GM12878 (cell line): ENCODE measurements at regions not wholly inside any gene's neighbourhood (a gene's known extent, or its start where the extent isn't known, plus 50 kb on each side); places are given as distances from the start of the nearest gene placed in this dataset.
"Not testable (repeated sequence)": the region's sequence is repeated elsewhere in the genome, so short reads cannot be mapped to it uniquely, and the experiment has no call there.

ENCODE experiments used
- ATAC-seq: fragments of 200-7000 bp; cut with Tn5 transposase; 3 replicates; pipeline ENCODE4 v1.9.1; 2020; ENCODE audit warnings: mild to moderate bottlenecking, moderate library complexity
- BruUV-seq: library from RNA; stranded (reverse); fragments of 400-500 nt; replicated peaks from 2 replicates; lab custom pipeline; 2021; lab: Mats Ljungman, UMichigan
- CTCF ChIA-PET: fragments of 300-600 bp; sonication (Branson Sonifier 250); formaldehyde crosslinking; extraction: SDS; loops from one replicate; lab custom pipeline; 2021; ENCODE audit warnings: inconsistent platforms; lab: Yijun Ruan, JAX
- POLR2A ChIA-PET: fragments of 350-600 bp; formaldehyde crosslinking; extraction: SDS; loops from one replicate; lab custom pipeline; 2021; ENCODE audit warnings: inconsistent platforms; lab: Charles Lee
- RAD21 ChIA-PET: fragments of 300-600 bp; sonication (Branson Sonifier 250); formaldehyde crosslinking; loops from one replicate; lab custom pipeline; 2023; ENCODE audit warnings: antibody characterized with exemption; ENCODE audit not compliant: unreplicated experiment; lab: Charles Lee
- SMC1A ChIA-PET: fragments of 300-600 bp; sonication (Branson Sonifier 250); formaldehyde crosslinking; loops from one replicate; lab custom pipeline; 2023; ENCODE audit not compliant: unreplicated experiment, uncharacterized antibody; lab: Charles Lee
- DNase-seq: peaks from one replicate; pipeline ENCODE4 v3.0.0-alpha.2; 2011; ENCODE audit warnings: low read depth, low spot score
- FAIRE-seq: peaks from 3 replicates; lab custom pipeline; 2011; peaks lifted over from hg19 to GRCh38; lab: Jason Lieb, UNC
- H2AFZ ChIP-seq: 2 replicates; pipeline ENCODE4 v1.6.0; 2011; ENCODE audit warnings: low read depth, low read length, control low read depth; ENCODE audit not compliant: control insufficient read depth
- H3K27ac ChIP-seq: 2 replicates; pipeline ENCODE4 v1.5.1; 2011; ENCODE audit warnings: control low read depth; ENCODE audit not compliant: control insufficient read depth, insufficient read depth
- H3K27me3 ChIP-seq, 2 experiments: replicated peaks in 1 of 2; 2 replicates each; pipeline versions ENCODE4 v1.6.0 to v1.6.1; 2011; ENCODE audit warnings: low read length in 1 of 2; ENCODE audit not compliant: control insufficient read depth in 2 of 2, insufficient read depth in 2 of 2
- H3K36me3 ChIP-seq, 2 experiments: 2 replicates each; pipeline ENCODE4 v1.5.1; 2011; ENCODE audit warnings: low read length in 1 of 2; ENCODE audit not compliant: control insufficient read depth in 2 of 2, insufficient read depth in 2 of 2
- H3K4me1 ChIP-seq: 2 replicates; pipeline ENCODE4 v1.6.1; 2011; ENCODE audit warnings: mild to moderate bottlenecking, low read length, moderate library complexity, mixed read lengths; ENCODE audit not compliant: control insufficient read depth, insufficient read depth
- H3K4me2 ChIP-seq: 2 replicates; pipeline ENCODE4 v1.6.0; 2011; ENCODE audit warnings: control low read depth; ENCODE audit not compliant: control insufficient read depth, insufficient read depth
- H3K4me3 ChIP-seq: fragments of 200-600 bp; sonication (generic); 2 replicates; pipeline ENCODE4 v1.5.1; 2016
- H3K79me2 ChIP-seq: 2 replicates; pipeline ENCODE4 v1.6.0; 2011; ENCODE audit warnings: low read length; ENCODE audit not compliant: control insufficient read depth, insufficient read depth
- H3K9ac ChIP-seq: 2 replicates; pipeline ENCODE4 v1.8.0; 2011; ENCODE audit warnings: low read length, control low read depth, mixed read lengths; ENCODE audit not compliant: control insufficient read depth, insufficient read depth
- H3K9me3 ChIP-seq: replicated peaks from 3 replicates; pipeline ENCODE4 v1.5.1; 2011; ENCODE audit warnings: mild to moderate bottlenecking, low read length; ENCODE audit not compliant: control insufficient read depth, insufficient read depth
- H4K20me1 ChIP-seq: 2 replicates; pipeline ENCODE4 v1.6.0; 2011; ENCODE audit not compliant: control insufficient read depth, insufficient read depth
- CBFB ChIP-seq: IDR thresholded peaks from 2 replicates; pipeline ENCODE4 v1.6.1; 2016; ENCODE audit warnings: antibody characterized with exemption, low read depth
- CBX5 ChIP-seq: sonication (generic); IDR thresholded peaks from 2 replicates; pipeline ENCODE4 v1.6.1; 2016; ENCODE audit warnings: low read depth, moderate library complexity, mild to moderate bottlenecking, inconsistent platforms
- DPF2 ChIP-seq: fragments of 450-650 bp; IDR thresholded peaks from 2 replicates; pipeline ENCODE4 v1.6.1; 2017; ENCODE audit warnings: mild to moderate bottlenecking
- MLLT1 ChIP-seq: fragments of 450-650 bp; IDR thresholded peaks from 2 replicates; pipeline ENCODE4 v1.6.1; 2016; ENCODE audit warnings: mild to moderate bottlenecking
- TARDBP ChIP-seq: IDR thresholded peaks from 2 replicates; pipeline ENCODE4 v1.6.1; 2016; ENCODE audit warnings: borderline replicate concordance
- TCF7 ChIP-seq: IDR thresholded peaks from 2 replicates; pipeline ENCODE4 v1.6.1; 2014; ENCODE audit warnings: antibody characterized with exemption, borderline replicate concordance
- ZBED1 ChIP-seq: IDR thresholded peaks from 2 replicates; pipeline ENCODE4 v1.6.1; 2016; ENCODE audit warnings: borderline replicate concordance
- ZNF24 ChIP-seq: fragments of 450-650 bp; IDR thresholded peaks from 2 replicates; pipeline ENCODE4 v1.6.1; 2017; ENCODE audit warnings: antibody characterized with exemption, mild to moderate bottlenecking
- ZSCAN29 ChIP-seq: fragments of 450-650 bp; IDR thresholded peaks from 2 replicates; pipeline ENCODE4 v1.6.1; 2017; ENCODE audit warnings: mild to moderate bottlenecking, moderate library complexity
- WGBS: methylation state at CpG from one replicate; pipeline ENCODE4 v1.1.6; 2016; ENCODE audit warnings: low lambda C conversion rate; ENCODE audit not compliant: insufficient replicate concordance, insufficient coverage; ENCODE audit errors: missing lambda C conversion rate; 5-methylcytosine and 5-hydroxymethylcytosine counted together
- in situ Hi-C: fragments of 300-500 bp; cut with MboI; formaldehyde crosslinking; loops from 9 replicates; pipeline ENCODE4 v1.14.3; 2018; ENCODE audit warnings: mixed read lengths
- intact Hi-C: fragments of 100-400 bp; cut with micrococcal nuclease; formaldehyde crosslinking; loops from one replicate; pipeline ENCODE4 v1.14.2; 2022; ENCODE audit not compliant: unreplicated experiment
- TF ChIP-seq, protein P1 (sequence below): fragments of 450-650 bp; IDR thresholded peaks from 2 replicates; pipeline ENCODE4 v1.6.1; 2017; ENCODE audit warnings: mild to moderate bottlenecking, low read depth, inconsistent platforms; ENCODE audit not compliant: poor library complexity, severe bottlenecking

DNA sequence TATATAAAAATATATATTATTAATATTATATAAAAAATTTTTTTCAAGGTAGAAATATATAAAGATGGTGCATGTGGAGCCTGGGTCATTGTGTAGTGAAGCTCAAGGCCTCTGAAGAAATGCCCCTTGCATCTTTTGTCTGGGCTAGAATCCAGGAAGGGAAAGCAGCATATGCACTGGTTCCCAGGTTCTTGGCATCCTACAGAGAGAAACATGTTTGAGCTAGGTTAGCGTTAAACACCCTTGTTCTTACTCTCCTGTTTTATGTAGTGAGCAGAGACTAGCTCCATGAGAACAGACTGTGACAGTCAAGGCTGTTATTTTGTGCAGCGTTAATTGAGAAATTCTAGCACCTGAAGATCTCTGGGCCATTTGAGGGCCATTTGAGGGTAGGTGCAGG lies 116.1 kb downstream of the POM121L12 start:
- no peak for FAIRE-seq
- intact Hi-C loops, result no loop called here

GRCh38 chr7:53187184-53187583 lies 151.8 kb downstream of the POM121L12 start:
- RAD21 ChIA-PET, H3K27ac ChIP-seq, H3K9ac ChIP-seq, H3K79me2 ChIP-seq, H2AFZ ChIP-seq, DNase-seq, H4K20me1 ChIP-seq, H3K27me3 ChIP-seq, H3K9me3 ChIP-seq, ATAC-seq, in situ Hi-C loops, BruUV-seq, CTCF ChIA-PET, POLR2A ChIA-PET, H3K4me2 ChIP-seq, SMC1A ChIA-PET, H3K4me3 ChIP-seq, H3K4me1 ChIP-seq, H3K36me3 ChIP-seq, intact Hi-C loops, FAIRE-seq: not testable (repeated sequence)
- WGBS, result 78% methylated on average over 25 of the region's 27 CpGs

More for the DNA sequence above, 116.1 kb downstream of the POM121L12 start:
- no TSS peak for BruUV-seq
- WGBS, result 0% methylated on average over 2 of the region's 2 CpGs
- RAD21 ChIA-PET, result no interaction called here
- ATAC-seq, result no peak
- no peaks in the 10 kb centered on the region for H3K36me3 ChIP-seq
- H3K27ac ChIP-seq, result no peak overlapping the region
- no peaks in the 10 kb centered on the region for H3K79me2 ChIP-seq
- SMC1A ChIA-PET, result no interaction called here
- CTCF ChIA-PET, result no interaction called here
- H3K4me2 ChIP-seq, result no peak overlapping the region
- no peak overlapping the region for H3K4me3 ChIP-seq
- POLR2A ChIA-PET, result no interaction called here
- H3K9me3 ChIP-seq, result no peaks in the 10 kb centered on the region
- H4K20me1 ChIP-seq, result no peaks in the 10 kb centered on the region
- H2AFZ ChIP-seq, result no peak overlapping the region
- DNase-seq, result no peak
- H3K4me1 ChIP-seq, result no peaks in the 10 kb centered on the region
- H3K27me3 ChIP-seq, result no peaks in the 10 kb centered on the region
- in situ Hi-C loops, result no loop called here
- TF ChIP-seq TCF7, result no peak
- no peak for TF ChIP-seq MLLT1
- no peak for TF ChIP-seq ZSCAN29
- TF ChIP-seq ZBED1, result no peak
- TF ChIP-seq CBX5, result no peak
- no peak for TF ChIP-seq CBFB
- no peak for TF ChIP-seq ZNF24
- no peak for TF ChIP-seq DPF2
- TF ChIP-seq, protein P1, sequence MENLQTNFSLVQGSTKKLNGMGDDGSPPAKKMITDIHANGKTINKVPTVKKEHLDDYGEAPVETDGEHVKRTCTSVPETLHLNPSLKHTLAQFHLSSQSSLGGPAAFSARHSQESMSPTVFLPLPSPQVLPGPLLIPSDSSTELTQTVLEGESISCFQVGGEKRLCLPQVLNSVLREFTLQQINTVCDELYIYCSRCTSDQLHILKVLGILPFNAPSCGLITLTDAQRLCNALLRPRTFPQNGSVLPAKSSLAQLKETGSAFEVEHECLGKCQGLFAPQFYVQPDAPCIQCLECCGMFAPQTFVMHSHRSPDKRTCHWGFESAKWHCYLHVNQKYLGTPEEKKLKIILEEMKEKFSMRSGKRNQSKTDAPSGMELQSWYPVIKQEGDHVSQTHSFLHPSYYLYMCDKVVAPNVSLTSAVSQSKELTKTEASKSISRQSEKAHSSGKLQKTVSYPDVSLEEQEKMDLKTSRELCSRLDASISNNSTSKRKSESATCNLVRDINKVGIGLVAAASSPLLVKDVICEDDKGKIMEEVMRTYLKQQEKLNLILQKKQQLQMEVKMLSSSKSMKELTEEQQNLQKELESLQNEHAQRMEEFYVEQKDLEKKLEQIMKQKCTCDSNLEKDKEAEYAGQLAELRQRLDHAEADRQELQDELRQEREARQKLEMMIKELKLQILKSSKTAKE, result no peak
- no peak for TF ChIP-seq TARDBP
- no peak overlapping the region for H3K9ac ChIP-seq
